Panc1 (cell line): ENCODE measurements at regions not wholly inside any gene's neighbourhood (a gene's known extent, or its start where the extent isn't known, plus 50 kb on each side); places are given as distances from the start of the nearest gene placed in this dataset.

Experiments used
- CTCF ChIP-seq: fragments of 450-650 bp; IDR thresholded peaks from 2 replicates; pipeline ENCODE4 v1.5.1; 2017; ENCODE audit warnings: mild to moderate bottlenecking
- REST ChIP-seq, 2 experiments: IDR thresholded peaks; 2 replicates each; pipeline ENCODE4 v1.6.1; 2011 to 2012; ENCODE audit warnings: low read depth in 2 of 2, control low read depth in 1 of 2, low read length in 1 of 2, mild to moderate bottlenecking in 1 of 2, moderate library complexity in 1 of 2; ENCODE audit not compliant: insufficient read depth in 1 of 2
- SIN3A ChIP-seq: IDR thresholded peaks from 2 replicates; pipeline ENCODE4 v1.6.1; 2012; ENCODE audit warnings: low read depth, mild to moderate bottlenecking, low read length, moderate library complexity, borderline replicate concordance; ENCODE audit not compliant: insufficient read depth
- TCF7L2 ChIP-seq: IDR thresholded peaks from 2 replicates; pipeline ENCODE4 v1.6.1; 2011; ENCODE audit warnings: mild to moderate bottlenecking, low read depth, low read length, inconsistent platforms

DNA sequence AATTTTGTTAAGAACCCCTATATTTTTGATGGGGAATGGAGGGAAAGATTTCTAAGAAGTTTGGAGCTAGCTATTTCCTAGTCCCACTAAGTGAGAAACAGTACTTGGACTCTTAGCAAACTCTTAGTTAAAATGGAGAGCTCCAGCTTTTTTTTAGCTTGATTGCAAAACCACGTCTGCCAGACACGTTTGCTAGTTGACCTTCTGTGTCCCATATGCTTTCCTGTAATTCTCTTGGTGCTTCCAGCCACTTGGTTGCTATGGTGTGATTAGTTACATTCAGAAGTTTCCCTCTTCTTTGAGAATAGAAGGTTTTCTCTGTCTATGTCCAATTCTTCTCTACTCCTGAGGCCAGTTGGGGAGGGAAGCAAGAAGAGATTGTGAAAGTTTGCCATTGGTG is 417.0 kb upstream of the TLE4 start:
- TF ChIP-seq CTCF: no peak
- TF ChIP-seq SIN3A: no peak
- TF ChIP-seq TCF7L2: no peak
- TF ChIP-seq REST (IDR thresholded peaks at IDR 0.05; ENCODE audit: insufficient read depth in 1 of 2, low read depth in 2 of 2, low read length in 1 of 2): no peak
